Heart left ventricle (tissue), 13 donors: ENCODE measurements at regions not wholly inside any gene's neighbourhood (a gene's known extent, or its start where the extent isn't known, plus 50 kb on each side); places are given as distances from the start of the nearest gene placed in this dataset.

Experiments
- CTCF ChIP-seq, 12 donors: fragments of 200-600 bp; sonication (generic) in 4 of 12; IDR thresholded peaks; one replicate each; pipeline versions ENCODE4 v1.5.0 to v1.8.0; 2018 to 2022; ENCODE audit warnings: antibody characterized with exemption in 12 of 12, mild to moderate bottlenecking in 5 of 12
- POLR2A ChIP-seq, 2 donors: fragments of 450-650 bp; IDR thresholded peaks; one replicate each; pipeline ENCODE4 v1.6.1; 2017; ENCODE audit warnings: antibody characterized with exemption in 2 of 2, mild to moderate bottlenecking in 2 of 2, moderate library complexity in 2 of 2
- donor health status: ischemic (EF 13 %, LVEDD 7.1; RV severe dilation, severe dysfunction).
- donor health status: DM: no; HTN: yes; CAD: no.
- donor health status: DM: no; HTN: no; CAD: no.
- donor health status: ischemic (EF 25% LVEDD 6.9; RV normal size, moderate dysfunction).
- donor health status: ischemic (EF 25% LVEDD 5.7; RV mildly dilated, moderate dysfunction).
- donor health status: ischemic (EF 35%, LVEDD 5.7; RV mildly dilated, moderate dysfunction).
- donor health status: nonischemic (EF 11% LVEDD 7.7; RV severe dilation, severe dysfunction).
- donor health status: DM: yes; HTN: yes; CAD: no.
- donor health status: PGD.
- donor health status: ischemic (EF 29% LVEDD 5.4; RV normal size, mild dysfunction).
- donor health status: nonischemic (EF 23%, LVEDD 6.1; RV moderate dilation, normal function).

DNA sequence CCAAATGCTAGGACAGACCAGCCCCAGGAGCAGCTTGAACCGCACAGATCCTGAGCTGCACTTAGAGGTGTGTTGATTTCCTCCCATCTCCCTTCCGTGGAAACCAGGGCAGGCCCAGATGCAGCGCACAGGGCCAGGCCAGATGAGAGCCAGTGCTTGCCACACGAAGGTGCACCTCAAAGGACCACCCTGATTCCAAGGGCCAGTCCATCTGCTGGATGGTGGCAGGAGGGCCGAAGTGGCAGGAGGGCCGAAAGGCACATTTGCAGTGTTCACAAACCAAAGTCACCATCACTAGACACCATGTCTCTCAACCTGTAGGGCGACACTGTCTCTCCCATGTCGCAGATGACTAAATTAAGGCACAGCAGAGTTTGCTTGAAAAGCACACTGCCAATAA, 370.7 kb upstream of the MYT1L start:
- no peak for TF ChIP-seq CTCF (IDR thresholded peaks at IDR 0.05)
- no peak for TF ChIP-seq POLR2A (IDR thresholded peaks at IDR 0.05)
